Mesendoderm (in vitro differentiated cells): ENCODE measurements at regions not wholly inside any gene's neighbourhood (a gene's known extent, or its start where the extent isn't known, plus 50 kb on each side); places are given as distances from the start of the nearest gene placed in this dataset.

Experiments
- DNase-seq: peaks from one replicate; pipeline ENCODE4 v3.0.0; 2013
- H2AK5ac ChIP-seq: 2 replicates; pipeline ENCODE4 v1.6.1; 2013; ENCODE audit warnings: low read length, inconsistent platforms
- H2BK120ac ChIP-seq: 2 replicates; pipeline ENCODE4 v1.6.1; 2013; ENCODE audit warnings: low read depth, mild to moderate bottlenecking, low read length, moderate library complexity, mixed read lengths
- H2BK15ac ChIP-seq: replicated peaks from 2 replicates; pipeline ENCODE4 v1.6.1; 2013; ENCODE audit warnings: low read depth, mild to moderate bottlenecking, moderate library complexity
- H2BK5ac ChIP-seq: 2 replicates; pipeline ENCODE4 v1.6.1; 2013; ENCODE audit warnings: low read length, inconsistent platforms
- H3K18ac ChIP-seq: 2 replicates; pipeline ENCODE4 v1.6.1; 2013; ENCODE audit warnings: mild to moderate bottlenecking, low read length, mixed read lengths
- H3K23ac ChIP-seq: one replicate; pipeline ENCODE4 v1.6.1; 2013; ENCODE audit warnings: low read length
- H3K27ac ChIP-seq: 2 replicates; pipeline ENCODE4 v1.5.1; 2013; ENCODE audit warnings: low read depth, mild to moderate bottlenecking, inconsistent platforms, low read length, moderate library complexity
- H3K27me3 ChIP-seq: 2 replicates; pipeline ENCODE4 v1.6.1; 2013; ENCODE audit warnings: low read length, control low read depth, mild to moderate bottlenecking, inconsistent platforms; ENCODE audit not compliant: insufficient read depth, poor library complexity
- H3K36me3 ChIP-seq: 2 replicates; pipeline ENCODE4 v1.6.1; 2013; ENCODE audit warnings: low read length, inconsistent platforms; ENCODE audit not compliant: control insufficient read depth, insufficient read depth
- H3K4ac ChIP-seq: one replicate; pipeline ENCODE4 v1.6.1; 2013; ENCODE audit warnings: low read depth, mild to moderate bottlenecking, low read length, moderate library complexity
- H3K4me1 ChIP-seq: 2 replicates; pipeline ENCODE4 v1.6.1; 2013; ENCODE audit warnings: low read depth, low read length, inconsistent platforms; ENCODE audit not compliant: control insufficient read depth
- H3K4me2 ChIP-seq: 2 replicates; pipeline ENCODE4 v1.6.1; 2013; ENCODE audit warnings: low read length
- H3K4me3 ChIP-seq: 2 replicates; pipeline ENCODE4 v1.5.1; 2013; ENCODE audit warnings: mild to moderate bottlenecking, low read length
- H3K56ac ChIP-seq: one replicate; pipeline ENCODE4 v1.6.1; 2013; ENCODE audit warnings: low read length
- H3K79me1 ChIP-seq: 2 replicates; pipeline ENCODE4 v1.6.1; 2013; ENCODE audit warnings: low read length, inconsistent platforms
- H3K79me2 ChIP-seq: 2 replicates; pipeline ENCODE4 v1.6.1; 2013; ENCODE audit warnings: mild to moderate bottlenecking, low read length; ENCODE audit not compliant: control insufficient read depth, insufficient read depth
- H3K9ac ChIP-seq: 2 replicates; pipeline ENCODE4 v1.6.1; 2013; ENCODE audit warnings: low read length, inconsistent platforms
- H4K5ac ChIP-seq: one replicate; pipeline ENCODE4 v1.6.1; 2013; ENCODE audit warnings: low read length
- H4K8ac ChIP-seq: one replicate; pipeline ENCODE4 v1.6.1; 2013; ENCODE audit warnings: low read depth, mild to moderate bottlenecking, control low read depth, low read length, moderate library complexity
- WGBS: extraction: QIAGEN DNeasy Blood & Tissue Kit; methylation state at CpG from one replicate; pipeline ENCODE4 v1.1.7; 2013; ENCODE audit warnings: low lambda C conversion rate, missing lambda C conversion rate; ENCODE audit not compliant: insufficient coverage; ENCODE audit errors: extremely low coverage; 5-methylcytosine and 5-hydroxymethylcytosine counted together

- Histone ChIP-seq H3K23ac (no peak overlapping the region), H3K4ac (no peak overlapping the region), H2BK15ac (no peak overlapping the region), H2BK120ac (no peak overlapping the region), H3K79me2 (no peaks in the 10 kb centered on the region), H3K27ac (no peak overlapping the region), H3K36me3 (no peaks in the 10 kb centered on the region), H3K4me3 (no peak overlapping the region), H3K9ac (no peak overlapping the region), H3K18ac (no peak overlapping the region), H2AK5ac (no peak overlapping the region), H3K79me1 (no peaks in the 10 kb centered on the region), H3K56ac (no peak overlapping the region), H3K4me2 (no peak overlapping the region), H4K8ac (no peak overlapping the region), H3K27me3 (no peaks in the 10 kb centered on the region), H3K4me1 (no peaks in the 10 kb centered on the region), H4K5ac (no peak overlapping the region), H2BK5ac (no peak overlapping the region)
- DNase-seq: peak; percentile 19
- no CpG with 5 or more reads among the region's 3 CpGs for WGBS
Observed at GRCh38 chr7:22962775-22963350, 51.1 kb downstream of the HYCC1 start.

GRCh38 chr7:22958742-22959141, 55.2 kb downstream of the HYCC1 start:
- H3K27ac ChIP-seq: no peak overlapping the region
- WGBS: no CpG with 5 or more reads among the region's 1 CpG

GRCh38 chr7:22954251-22954650, 59.7 kb downstream of the HYCC1 start:
- Histone ChIP-seq H4K5ac (no peak overlapping the region), H3K79me2 (no peaks in the 10 kb centered on the region), H3K18ac (no peak overlapping the region), H4K8ac (no peak overlapping the region), H2BK5ac (no peak overlapping the region), H2BK120ac (no peak overlapping the region), H2BK15ac (no peak overlapping the region), H3K36me3 (no peaks in the 10 kb centered on the region), H3K56ac (no peak overlapping the region), H3K4me1 (peaks cover 4% of the 10 kb centered on the region), H3K79me1 (no peaks in the 10 kb centered on the region), H3K4me2 (no peak overlapping the region), H3K4me3 (no peak overlapping the region), H3K27ac (no peak overlapping the region), H3K9ac (no peak overlapping the region), H3K4ac (no peak overlapping the region), H3K23ac (no peak overlapping the region), H3K27me3 (no peaks in the 10 kb centered on the region), H2AK5ac (no peak overlapping the region)
- no peak for DNase-seq
- WGBS: no CpG with 5 or more reads among the region's 1 CpG

More at GRCh38 chr7:22958742-22959141, 55.2 kb downstream of the HYCC1 start:
- Histone ChIP-seq H3K56ac (no peak overlapping the region), H3K4me2 (no peak overlapping the region), H2BK5ac (no peak overlapping the region), H3K4me1 (no peaks in the 10 kb centered on the region), H3K4ac (no peak overlapping the region), H3K18ac (no peak overlapping the region), H3K27me3 (no peaks in the 10 kb centered on the region), H3K79me2 (no peaks in the 10 kb centered on the region), H3K23ac (no peak overlapping the region), H3K79me1 (no peaks in the 10 kb centered on the region), H4K8ac (no peak overlapping the region), H3K36me3 (no peaks in the 10 kb centered on the region), H3K9ac (no peak overlapping the region), H2BK15ac (no peak overlapping the region), H2BK120ac (no peak overlapping the region), H4K5ac (no peak overlapping the region), H3K4me3 (no peak overlapping the region), H2AK5ac (no peak overlapping the region)
- no peak for DNase-seq

- Histone ChIP-seq H3K4ac (no peak overlapping the region), H3K18ac (no peak overlapping the region), H2BK15ac (no peak overlapping the region), H3K56ac (no peak overlapping the region), H3K9ac (no peak overlapping the region), H3K4me1 (peaks cover 4% of the 10 kb centered on the region), H3K27me3 (no peaks in the 10 kb centered on the region), H3K23ac (no peak overlapping the region), H3K79me1 (no peaks in the 10 kb centered on the region), H3K4me3 (no peak overlapping the region), H4K8ac (no peak overlapping the region), H4K5ac (no peak overlapping the region), H3K4me2 (no peak overlapping the region), H3K79me2 (no peaks in the 10 kb centered on the region), H3K27ac (no peak overlapping the region), H2BK5ac (no peak overlapping the region), H3K36me3 (no peaks in the 10 kb centered on the region), H2BK120ac (no peak overlapping the region), H2AK5ac (no peak overlapping the region)
- DNase-seq: peak; percentile 64
- WGBS: no CpG with 5 or more reads among the region's 4 CpGs
Observed at GRCh38 chr7:22952306-22953015, 61.5 kb downstream of the HYCC1 start.

- no peak overlapping the region for H2BK120ac ChIP-seq
- peaks cover 4% of the 10 kb centered on the region for H3K4me1 ChIP-seq
- H3K79me2 ChIP-seq: no peaks in the 10 kb centered on the region
- no peak overlapping the region for H3K27ac ChIP-seq
- peak; percentile 62 for DNase-seq
- H4K5ac ChIP-seq: no peak overlapping the region
- H3K27me3 ChIP-seq: no peaks in the 10 kb centered on the region
- no peak overlapping the region for H3K4ac ChIP-seq
- H4K8ac ChIP-seq: no peak overlapping the region
- H3K9ac ChIP-seq: no peak overlapping the region
- H3K23ac ChIP-seq: no peak overlapping the region
- H3K79me1 ChIP-seq: no peaks in the 10 kb centered on the region
- WGBS: 100% methylated on average over 1 of the region's 2 CpGs
- no peak overlapping the region for H3K18ac ChIP-seq
- H3K4me3 ChIP-seq: no peak overlapping the region
- H2BK15ac ChIP-seq: no peak overlapping the region
- no peaks in the 10 kb centered on the region for H3K36me3 ChIP-seq
- H3K56ac ChIP-seq: no peak overlapping the region
- H2AK5ac ChIP-seq: no peak overlapping the region
- no peak overlapping the region for H3K4me2 ChIP-seq
- no peak overlapping the region for H2BK5ac ChIP-seq
Observed at GRCh38 chr7:22949944-22950343, 64.0 kb downstream of the HYCC1 start.

GRCh38 chr7:22949221-22949620, 64.7 kb downstream of the HYCC1 start:
- Histone ChIP-seq H4K5ac (no peak overlapping the region), H3K79me1 (no peaks in the 10 kb centered on the region), H3K4me2 (no peak overlapping the region), H3K23ac (no peak overlapping the region), H3K27ac (no peak overlapping the region), H3K4ac (no peak overlapping the region), H4K8ac (no peak overlapping the region), H3K56ac (no peak overlapping the region), H2BK5ac (no peak overlapping the region), H3K4me3 (no peak overlapping the region), H3K18ac (no peak overlapping the region), H3K27me3 (no peaks in the 10 kb centered on the region), H2AK5ac (no peak overlapping the region), H3K9ac (no peak overlapping the region), H3K4me1 (peaks cover 4% of the 10 kb centered on the region), H3K79me2 (no peaks in the 10 kb centered on the region), H2BK120ac (no peak overlapping the region), H3K36me3 (no peaks in the 10 kb centered on the region), H2BK15ac (no peak overlapping the region)
- no peak for DNase-seq
- 100% methylated on average over 2 of the region's 3 CpGs for WGBS
